ENCODE measurements at regions not wholly inside any gene's neighbourhood (a gene's known extent, or its start where the extent isn't known, plus 50 kb on each side); places are given as distances from the start of the nearest gene placed in this dataset.

- no peak overlapping the region for H3K27ac ChIP-seq
- no peak for TF ChIP-seq CTCF (conservative IDR thresholded peaks at IDR 0.05)
- no peak for TF ChIP-seq ZFX (IDR thresholded peaks at IDR 0.05)
Observed at GRCh38 chr3:94304954-94305353, 242.1 kb downstream of the NSUN3 start.

GRCh38 chr3:94305835-94306611, 243.2 kb downstream of the NSUN3 start:
- H3K27ac ChIP-seq, result no peak overlapping the region

GRCh38 chr3:94307588-94307987, 244.7 kb downstream of the NSUN3 start:
- no peak overlapping the region for H3K27ac ChIP-seq
- TF ChIP-seq CTCF (conservative IDR thresholded peaks at IDR 0.05) (no peak), ZFX (IDR thresholded peaks at IDR 0.05) (no peak)

More at GRCh38 chr3:94305835-94306611, 243.2 kb downstream of the NSUN3 start:
- no peak for TF ChIP-seq CTCF (conservative IDR thresholded peaks at IDR 0.05)

- no peak for TF ChIP-seq CTCF (conservative IDR thresholded peaks at IDR 0.05)
- no peak for TF ChIP-seq ZFX (IDR thresholded peaks at IDR 0.05)
Observed at GRCh38 chr3:94308767-94309166, 245.9 kb downstream of the NSUN3 start.

GRCh38 chr3:94310341-94311135, 247.7 kb downstream of the NSUN3 start:
- H3K27ac ChIP-seq, result no peak overlapping the region
- no peak for TF ChIP-seq ZFX (IDR thresholded peaks at IDR 0.05)
- no peak for TF ChIP-seq CTCF (conservative IDR thresholded peaks at IDR 0.05)

More at GRCh38 chr3:94308767-94309166, 245.9 kb downstream of the NSUN3 start:
- no peak overlapping the region for H3K27ac ChIP-seq

- no peak for TF ChIP-seq CTCF (conservative IDR thresholded peaks at IDR 0.05)
- no peak for TF ChIP-seq ZFX (IDR thresholded peaks at IDR 0.05)
- H3K27ac ChIP-seq, result no peak overlapping the region
Observed at GRCh38 chr3:94311651-94312050, 248.8 kb downstream of the NSUN3 start.

All from C4-2B (cell line).